Limb (tissue), 2 donors: ENCODE measurements at regions not wholly inside any gene's neighbourhood (a gene's known extent, or its start where the extent isn't known, plus 50 kb on each side); places are given as distances from the start of the nearest gene placed in this dataset.
A peak's percentile ranks its signal among the peaks of the same experiment; 100 is the strongest.
"Not testable (repeated sequence)": the region's sequence is repeated elsewhere in the genome, so short reads cannot be mapped to it uniquely, and the experiment has no call there.

Source experiments
- DNase-seq, 2 donors: peaks; one replicate each; pipeline ENCODE4 v3.0.0-alpha.2; 2016; ENCODE audit errors: extremely low spot score in 2 of 2

GRCh38 chr20:48335308-48336050, 492.3 kb downstream of the PREX1 start:
- peak in 1 of 2 donors; percentile 55 for DNase-seq

- no peak for DNase-seq
Observed at GRCh38 chr20:48333707-48334106, 494.1 kb downstream of the PREX1 start.

GRCh38 chr20:48332555-48332954, 495.2 kb downstream of the PREX1 start:
- no peak for DNase-seq

- no peak for DNase-seq
Observed at GRCh38 chr20:48331518-48332286, 496.1 kb downstream of the PREX1 start.

GRCh38 chr20:48329676-48330664, 497.8 kb downstream of the PREX1 start:
- no peak for DNase-seq

GRCh38 chr20:48329031-48329615, 498.7 kb downstream of the PREX1 start:
- DNase-seq: no peak

GRCh38 chr20:48327848-48328247, 500.0 kb downstream of the PREX1 start:
- DNase-seq: not testable (repeated sequence)

- no peak for DNase-seq
Observed at GRCh38 chr20:48326868-48327267, 500.9 kb downstream of the PREX1 start.

GRCh38 chr20:48326434-48326691, 501.4 kb downstream of the PREX1 start:
- no peak for DNase-seq

GRCh38 chr20:48325656-48326433, 502.0 kb downstream of the PREX1 start:
- no peak for DNase-seq

GRCh38 chr20:48324744-48325143, 503.1 kb downstream of the PREX1 start:
- no peak for DNase-seq

GRCh38 chr20:48321271-48321670, 506.5 kb downstream of the PREX1 start:
- DNase-seq: no peak

- DNase-seq: no peak
Observed at GRCh38 chr20:48319943-48320584, 507.7 kb downstream of the PREX1 start.

- no peak for DNase-seq
Observed at GRCh38 chr20:48317578-48317977, 510.2 kb downstream of the PREX1 start.

GRCh38 chr20:48314925-48315592, 512.7 kb downstream of the PREX1 start:
- DNase-seq: no peak

- DNase-seq: no peak
Observed at GRCh38 chr20:48313324-48313723, 514.5 kb downstream of the PREX1 start.

GRCh38 chr20:48311956-48312355, 515.8 kb downstream of the PREX1 start:
- DNase-seq: no peak

GRCh38 chr20:48310305-48310704, 517.5 kb downstream of the PREX1 start:
- DNase-seq: no peak

GRCh38 chr20:48309293-48309692, 518.5 kb downstream of the PREX1 start:
- no peak for DNase-seq

- DNase-seq: no peak
Observed at GRCh38 chr20:48308882-48309281, 518.9 kb downstream of the PREX1 start.
